Neural crest cell (in vitro differentiated cells): ENCODE measurements at regions not wholly inside any gene's neighbourhood (a gene's known extent, or its start where the extent isn't known, plus 50 kb on each side); places are given as distances from the start of the nearest gene placed in this dataset.

Experiments used
- DNase-seq: peaks from one replicate; pipeline ENCODE4 v3.0.0; 2021; ENCODE audit warnings: low read depth, mixed read lengths, low spot score
- H3K27ac Mint-ChIP-seq: one replicate; pipeline ENCODE4 v1.8.0; 2021; ENCODE audit warnings: mild to moderate bottlenecking, mixed read lengths; ENCODE audit not compliant: unreplicated experiment
- H3K27me3 Mint-ChIP-seq: 2 replicates; pipeline ENCODE4 v1.8.0; 2021; ENCODE audit warnings: low read depth, mild to moderate bottlenecking, mixed read lengths
- H3K36me3 Mint-ChIP-seq: 2 replicates; pipeline ENCODE4 v1.8.0; 2021; ENCODE audit warnings: low read depth, mild to moderate bottlenecking, mixed read lengths
- H3K4me1 Mint-ChIP-seq: 2 replicates; pipeline ENCODE4 v1.8.0; 2021; ENCODE audit warnings: mixed read lengths
- H3K4me3 Mint-ChIP-seq: one replicate; pipeline ENCODE4 v1.8.0; 2021; ENCODE audit warnings: mild to moderate bottlenecking, mixed read lengths
- H3K9me3 Mint-ChIP-seq: 2 replicates; pipeline ENCODE4 v1.8.0; 2021; ENCODE audit warnings: mixed read lengths
- TF ChIP-seq, protein P1 (sequence below): fragments of 200-600 bp; sonication (generic); conservative IDR thresholded peaks from 2 replicates; pipeline ENCODE4 v1.5.0; 2021; ENCODE audit warnings: antibody characterized with exemption, mild to moderate bottlenecking

DNA sequence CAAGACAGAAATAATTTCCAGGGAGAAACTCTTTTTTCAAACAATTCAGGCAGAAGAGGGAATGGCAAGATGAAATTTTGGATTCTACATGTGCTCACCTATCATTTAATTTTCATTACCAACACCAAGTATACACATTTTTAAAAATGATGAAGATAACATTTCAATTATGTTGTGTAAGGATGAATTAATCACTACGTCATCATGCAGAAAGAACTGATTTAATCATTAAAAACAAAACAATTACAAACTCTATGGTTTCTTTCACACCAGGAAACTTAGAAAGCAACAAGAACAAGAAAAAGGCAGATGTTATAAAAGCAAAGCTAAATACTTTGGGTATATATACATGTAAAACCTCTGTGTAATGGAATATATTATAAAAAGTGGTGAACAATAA, 668.5 kb downstream of the NCAM2 start:
- no peak overlapping the region for H3K4me3 Mint-ChIP-seq
- TF ChIP-seq, protein P1, sequence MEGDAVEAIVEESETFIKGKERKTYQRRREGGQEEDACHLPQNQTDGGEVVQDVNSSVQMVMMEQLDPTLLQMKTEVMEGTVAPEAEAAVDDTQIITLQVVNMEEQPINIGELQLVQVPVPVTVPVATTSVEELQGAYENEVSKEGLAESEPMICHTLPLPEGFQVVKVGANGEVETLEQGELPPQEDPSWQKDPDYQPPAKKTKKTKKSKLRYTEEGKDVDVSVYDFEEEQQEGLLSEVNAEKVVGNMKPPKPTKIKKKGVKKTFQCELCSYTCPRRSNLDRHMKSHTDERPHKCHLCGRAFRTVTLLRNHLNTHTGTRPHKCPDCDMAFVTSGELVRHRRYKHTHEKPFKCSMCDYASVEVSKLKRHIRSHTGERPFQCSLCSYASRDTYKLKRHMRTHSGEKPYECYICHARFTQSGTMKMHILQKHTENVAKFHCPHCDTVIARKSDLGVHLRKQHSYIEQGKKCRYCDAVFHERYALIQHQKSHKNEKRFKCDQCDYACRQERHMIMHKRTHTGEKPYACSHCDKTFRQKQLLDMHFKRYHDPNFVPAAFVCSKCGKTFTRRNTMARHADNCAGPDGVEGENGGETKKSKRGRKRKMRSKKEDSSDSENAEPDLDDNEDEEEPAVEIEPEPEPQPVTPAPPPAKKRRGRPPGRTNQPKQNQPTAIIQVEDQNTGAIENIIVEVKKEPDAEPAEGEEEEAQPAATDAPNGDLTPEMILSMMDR, result no peak
- no peaks in the 10 kb centered on the region for H3K27me3 Mint-ChIP-seq
- DNase-seq, result no peak
- no peaks in the 10 kb centered on the region for H3K9me3 Mint-ChIP-seq
- H3K36me3 Mint-ChIP-seq, result no peaks in the 10 kb centered on the region
- H3K27ac Mint-ChIP-seq, result no peak overlapping the region
- H3K4me1 Mint-ChIP-seq, result no peaks in the 10 kb centered on the region

DNA sequence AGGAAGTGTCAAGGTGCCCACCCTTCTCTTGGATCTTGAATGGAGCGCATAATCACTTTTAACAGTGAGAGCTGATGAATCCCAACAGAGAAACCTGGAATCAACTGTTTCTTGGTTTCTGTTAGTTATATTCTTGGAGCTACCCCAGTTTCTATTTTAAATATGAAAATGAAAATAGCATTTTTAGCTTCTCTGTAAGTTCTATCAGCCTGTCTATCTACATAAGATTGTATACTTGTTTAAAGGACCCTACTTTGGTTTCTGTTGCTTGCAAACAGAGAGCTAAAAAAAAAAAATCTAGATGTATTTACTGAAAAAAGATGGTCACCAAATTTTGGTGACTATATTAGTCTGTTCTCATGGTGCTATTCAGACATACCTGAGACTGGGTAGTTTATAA, 670.0 kb downstream of the NCAM2 start:
- no peak overlapping the region for H3K4me3 Mint-ChIP-seq
- H3K36me3 Mint-ChIP-seq, result no peaks in the 10 kb centered on the region
- H3K27ac Mint-ChIP-seq, result no peak overlapping the region
- no peaks in the 10 kb centered on the region for H3K9me3 Mint-ChIP-seq
- no peaks in the 10 kb centered on the region for H3K27me3 Mint-ChIP-seq
- TF ChIP-seq, protein P1, result no peak
- no peak for DNase-seq
- H3K4me1 Mint-ChIP-seq, result no peaks in the 10 kb centered on the region

DNA sequence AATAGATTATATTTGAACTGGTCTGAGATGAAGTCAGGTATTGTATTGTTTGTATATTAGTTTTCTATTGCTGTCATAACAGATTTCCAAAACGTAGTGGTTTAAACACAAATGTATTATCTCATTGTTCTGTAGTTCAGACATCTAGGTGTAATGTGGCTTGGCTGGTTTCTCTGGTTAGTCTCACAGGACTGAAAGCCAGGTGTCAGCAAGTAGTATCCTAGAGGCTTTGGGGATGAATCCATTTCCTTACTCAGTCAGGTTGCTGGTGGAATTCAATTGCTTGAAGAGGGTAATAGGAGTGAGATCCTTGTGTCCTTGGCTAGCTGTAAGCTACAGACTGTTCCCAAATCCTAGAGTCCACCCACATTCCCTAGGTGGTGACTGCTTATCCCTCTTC, 675.8 kb downstream of the NCAM2 start:
- Mint-ChIP-seq H3K27me3 (no peaks in the 10 kb centered on the region), H3K9me3 (peaks cover 6% of the 10 kb centered on the region), H3K27ac (no peak overlapping the region), H3K4me3 (no peak overlapping the region), H3K4me1 (no peaks in the 10 kb centered on the region), H3K36me3 (peaks cover 2% of the 10 kb centered on the region)
- no peak for DNase-seq
- TF ChIP-seq, protein P1, result no peak

DNA sequence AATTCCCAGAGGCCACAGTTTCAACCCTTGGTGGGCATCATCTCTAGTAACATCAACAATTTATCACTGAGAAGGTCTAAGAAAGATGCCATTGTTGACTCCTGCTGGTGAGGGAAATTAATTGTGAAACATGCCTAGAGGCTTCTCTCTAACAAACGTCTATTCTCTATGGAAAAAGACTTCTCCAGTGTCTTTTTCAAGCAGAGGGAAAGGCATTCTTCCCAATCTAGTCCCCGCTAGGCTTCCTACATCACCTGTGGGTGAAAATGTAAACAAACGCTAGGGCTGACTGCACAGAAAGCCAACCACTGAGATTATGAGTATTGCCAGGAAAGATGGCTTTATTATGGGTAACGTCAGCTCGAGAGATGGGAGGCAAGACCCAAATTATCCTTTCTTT, 677.4 kb downstream of the NCAM2 start:
- TF ChIP-seq, protein P1, result no peak
- H3K27ac Mint-ChIP-seq, result no peak overlapping the region
- H3K27me3 Mint-ChIP-seq, result no peaks in the 10 kb centered on the region
- DNase-seq, result no peak
- H3K36me3 Mint-ChIP-seq, result peaks cover 5% of the 10 kb centered on the region
- no peak overlapping the region for H3K4me3 Mint-ChIP-seq
- no peaks in the 10 kb centered on the region for H3K4me1 Mint-ChIP-seq
- H3K9me3 Mint-ChIP-seq, result peaks cover 8% of the 10 kb centered on the region

DNA sequence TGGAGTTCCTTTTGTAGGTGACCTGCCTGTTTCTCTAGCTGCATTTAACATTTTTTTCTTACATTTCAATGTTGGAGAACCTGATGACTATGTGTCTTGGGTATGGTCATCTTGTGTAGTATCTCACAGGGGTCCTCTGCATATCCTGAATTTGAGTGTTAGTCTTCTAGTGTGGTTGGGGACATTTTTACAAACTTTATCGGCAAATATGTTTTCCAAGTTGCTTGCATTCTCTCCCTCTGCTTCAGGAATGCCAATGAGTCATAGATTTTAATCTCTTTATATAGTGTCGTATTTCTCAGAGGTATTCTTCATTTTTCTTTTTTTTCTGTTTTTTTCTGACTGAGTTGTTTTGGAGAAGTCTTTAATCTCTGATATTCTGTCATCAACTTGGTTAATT, 684.0 kb downstream of the NCAM2 start:
- DNase-seq, result no peak
- TF ChIP-seq, protein P1, result no peak
- Mint-ChIP-seq H3K4me1 (no peaks in the 10 kb centered on the region), H3K27me3 (no peaks in the 10 kb centered on the region), H3K36me3 (peaks cover 4% of the 10 kb centered on the region), H3K9me3 (peaks cover 9% of the 10 kb centered on the region), H3K4me3 (no peak overlapping the region), H3K27ac (no peak overlapping the region)

DNA sequence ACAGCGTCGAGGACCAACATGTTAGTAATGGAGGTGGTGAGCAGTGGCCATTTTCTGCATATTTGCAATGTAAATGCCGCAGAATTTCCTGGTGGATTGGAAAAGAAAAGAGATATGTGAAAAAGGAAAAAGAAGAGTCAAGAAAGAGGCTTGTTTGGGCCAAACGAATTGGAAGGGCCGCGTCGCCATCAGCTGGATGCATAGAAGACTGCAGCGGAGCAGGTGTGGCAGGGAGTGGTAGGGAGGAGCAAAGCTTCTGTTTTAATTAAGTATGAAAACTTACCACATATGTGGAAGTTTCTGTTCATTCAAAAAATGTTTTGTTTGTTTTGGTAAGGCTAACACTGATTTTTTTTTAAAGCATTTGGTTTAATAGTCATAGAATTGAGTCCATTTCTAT, 690.7 kb downstream of the NCAM2 start:
- TF ChIP-seq, protein P1, result peak; percentile 58
- H3K9me3 Mint-ChIP-seq, result no peaks in the 10 kb centered on the region
- DNase-seq, result no peak
- H3K4me3 Mint-ChIP-seq, result no peak overlapping the region
- no peaks in the 10 kb centered on the region for H3K36me3 Mint-ChIP-seq
- H3K27ac Mint-ChIP-seq, result no peak overlapping the region
- H3K4me1 Mint-ChIP-seq, result peaks cover 6% of the 10 kb centered on the region
- H3K27me3 Mint-ChIP-seq, result no peaks in the 10 kb centered on the region
